Bronchial epithelial cell (primary cell): ENCODE measurements at regions not wholly inside any gene's neighbourhood (a gene's known extent, or its start where the extent isn't known, plus 50 kb on each side); places are given as distances from the start of the nearest gene placed in this dataset.

Experiments used
- DNase-seq: peaks from one replicate; pipeline ENCODE4 v3.0.0-alpha.2; 2010; ENCODE audit warnings: low read depth
- FAIRE-seq: peaks from 2 replicates; lab custom pipeline; 2011; peaks lifted over from hg19 to GRCh38; lab: Jason Lieb, UNC
- H3K27me3 ChIP-seq: 2 replicates; pipeline ENCODE4 v1.5.1; 2011; ENCODE audit warnings: low read length; ENCODE audit not compliant: control insufficient read depth, insufficient read depth
- H3K36me3 ChIP-seq: 2 replicates; pipeline ENCODE4 v1.5.1; 2011; ENCODE audit warnings: low read length; ENCODE audit not compliant: control insufficient read depth, insufficient read depth
- H3K4me3 ChIP-seq: 2 replicates; pipeline ENCODE4 v1.5.1; 2011; ENCODE audit warnings: mild to moderate bottlenecking, low read depth, low read length, control low read depth
- TF ChIP-seq, protein P1 (sequence below): IDR thresholded peaks from 2 replicates; pipeline ENCODE4 v1.5.1; 2011; ENCODE audit warnings: mild to moderate bottlenecking, moderate library complexity, low read length, control low read depth, inconsistent platforms; ENCODE audit not compliant: insufficient read depth, severe bottlenecking

GRCh38 chr10:44467900-44468299 lies 83.0 kb upstream of the CXCL12 start:
- DNase-seq (no peak), FAIRE-seq (no peak)
- TF ChIP-seq, protein P1, sequence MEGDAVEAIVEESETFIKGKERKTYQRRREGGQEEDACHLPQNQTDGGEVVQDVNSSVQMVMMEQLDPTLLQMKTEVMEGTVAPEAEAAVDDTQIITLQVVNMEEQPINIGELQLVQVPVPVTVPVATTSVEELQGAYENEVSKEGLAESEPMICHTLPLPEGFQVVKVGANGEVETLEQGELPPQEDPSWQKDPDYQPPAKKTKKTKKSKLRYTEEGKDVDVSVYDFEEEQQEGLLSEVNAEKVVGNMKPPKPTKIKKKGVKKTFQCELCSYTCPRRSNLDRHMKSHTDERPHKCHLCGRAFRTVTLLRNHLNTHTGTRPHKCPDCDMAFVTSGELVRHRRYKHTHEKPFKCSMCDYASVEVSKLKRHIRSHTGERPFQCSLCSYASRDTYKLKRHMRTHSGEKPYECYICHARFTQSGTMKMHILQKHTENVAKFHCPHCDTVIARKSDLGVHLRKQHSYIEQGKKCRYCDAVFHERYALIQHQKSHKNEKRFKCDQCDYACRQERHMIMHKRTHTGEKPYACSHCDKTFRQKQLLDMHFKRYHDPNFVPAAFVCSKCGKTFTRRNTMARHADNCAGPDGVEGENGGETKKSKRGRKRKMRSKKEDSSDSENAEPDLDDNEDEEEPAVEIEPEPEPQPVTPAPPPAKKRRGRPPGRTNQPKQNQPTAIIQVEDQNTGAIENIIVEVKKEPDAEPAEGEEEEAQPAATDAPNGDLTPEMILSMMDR, result no peak
- H3K4me3 ChIP-seq, result no peak overlapping the region
- H3K27me3 ChIP-seq, result no peaks in the 10 kb centered on the region
- H3K36me3 ChIP-seq, result no peaks in the 10 kb centered on the region

DNA sequence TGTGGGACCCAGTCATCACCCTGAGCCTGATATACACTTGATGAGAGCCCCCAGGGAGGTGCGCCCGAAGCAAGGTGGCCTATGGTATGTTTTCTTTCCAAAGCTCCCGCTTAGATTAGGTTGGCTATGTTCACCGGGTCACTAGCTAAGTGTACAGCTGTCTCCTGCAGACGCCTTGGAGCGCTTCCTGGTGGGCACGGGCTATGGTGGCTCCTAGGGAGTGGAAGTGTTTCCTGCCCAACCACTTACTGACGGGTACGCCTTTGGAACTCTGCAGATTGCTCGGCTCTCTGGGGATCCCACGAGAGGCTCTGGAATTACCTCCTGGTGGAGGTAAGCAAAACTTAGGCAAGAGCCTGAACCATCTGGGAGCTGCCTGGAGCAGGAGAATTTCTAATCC lies 83.6 kb upstream of the CXCL12 start:
- FAIRE-seq, result no peak
- no peak for DNase-seq
- H3K27me3 ChIP-seq, result no peaks in the 10 kb centered on the region
- H3K36me3 ChIP-seq, result no peaks in the 10 kb centered on the region
- no peak overlapping the region for H3K4me3 ChIP-seq
- TF ChIP-seq, protein P1, result no peak

GRCh38 chr10:44468965-44469364 lies 84.1 kb upstream of the CXCL12 start:
- H3K36me3 ChIP-seq, result no peaks in the 10 kb centered on the region
- DNase-seq (no peak), FAIRE-seq (no peak)
- H3K27me3 ChIP-seq, result no peaks in the 10 kb centered on the region
- TF ChIP-seq, protein P1, result no peak
- no peak overlapping the region for H3K4me3 ChIP-seq

DNA sequence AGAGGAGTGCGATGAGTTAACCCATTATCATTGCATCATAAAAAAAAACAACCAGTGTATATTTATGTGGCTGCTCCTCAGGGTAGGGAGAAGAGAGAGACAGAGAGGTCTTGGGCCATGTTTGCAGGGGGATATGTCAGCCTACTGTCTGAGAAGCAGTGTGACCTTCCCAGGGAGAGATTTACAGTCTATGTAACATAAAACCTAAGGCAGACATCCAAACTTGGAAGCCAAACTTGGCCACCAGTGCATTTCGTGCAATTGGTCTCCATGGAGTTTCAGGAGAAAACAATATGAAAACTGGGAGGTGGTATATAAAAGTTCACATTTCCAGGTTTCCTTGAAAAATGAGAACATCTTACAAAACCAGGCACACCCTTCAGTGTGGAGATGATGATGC lies 85.9 kb upstream of the CXCL12 start:
- Histone ChIP-seq H3K36me3 (no peaks in the 10 kb centered on the region), H3K4me3 (no peak overlapping the region), H3K27me3 (no peaks in the 10 kb centered on the region)
- TF ChIP-seq, protein P1, result no peak
- no peak for FAIRE-seq
- DNase-seq, result no peak

GRCh38 chr10:44471410-44471809 lies 86.5 kb upstream of the CXCL12 start:
- DNase-seq (no peak), FAIRE-seq (no peak)
- TF ChIP-seq, protein P1, result no peak
- Histone ChIP-seq H3K4me3 (no peak overlapping the region), H3K27me3 (no peaks in the 10 kb centered on the region), H3K36me3 (no peaks in the 10 kb centered on the region)

- Histone ChIP-seq H3K36me3 (no peaks in the 10 kb centered on the region), H3K27me3 (no peaks in the 10 kb centered on the region), H3K4me3 (no peak overlapping the region)
- TF ChIP-seq, protein P1, result no peak
- FAIRE-seq, result no peak
- DNase-seq, result no peak
Observed at GRCh38 chr10:44473146-44473545, 88.2 kb upstream of the CXCL12 start.
